NCI-H187 (cell line): ENCODE measurements at regions not wholly inside any gene's neighbourhood (a gene's known extent, or its start where the extent isn't known, plus 50 kb on each side); places are given as distances from the start of the nearest gene placed in this dataset.
"Not testable (repeated sequence)": the region's sequence is repeated elsewhere in the genome, so short reads cannot be mapped to it uniquely, and the experiment has no call there.

ENCODE experiments used
- DNase-seq, 2 experiments: peaks; one replicate each; lab custom pipeline; 2025; lab: John Stamatoyannopoulos, UW

DNA sequence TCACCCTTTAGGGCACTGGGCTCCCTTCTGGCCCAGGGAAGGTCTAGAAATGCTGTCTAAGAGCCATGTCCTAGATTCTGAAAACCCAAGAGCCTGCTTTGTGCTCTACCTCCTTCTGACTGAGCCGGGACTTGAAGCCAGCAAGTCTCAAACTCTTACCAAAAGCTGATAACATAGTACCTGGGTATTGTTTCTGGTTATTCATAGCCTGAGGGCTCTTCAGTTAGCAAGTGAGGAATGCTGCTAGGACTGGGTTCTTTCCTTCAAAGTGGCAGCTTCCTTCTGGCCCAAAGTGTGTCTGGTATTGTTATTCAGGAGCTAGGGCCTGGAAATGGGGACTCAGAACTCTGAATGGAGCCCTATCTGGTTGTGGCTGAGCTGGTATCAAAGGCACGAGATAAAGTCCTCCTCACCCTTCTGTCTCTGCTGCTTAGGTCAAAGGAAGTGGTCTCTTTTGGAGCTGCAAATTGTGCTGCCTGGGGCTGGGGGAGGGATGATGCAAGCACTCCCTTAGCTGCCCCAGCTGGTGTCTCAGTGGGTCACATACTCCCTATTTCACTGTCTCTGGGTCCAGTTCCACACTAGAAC, 696.0 kb upstream of the CCDC179 start:
- DNase-seq, result no peak

DNA sequence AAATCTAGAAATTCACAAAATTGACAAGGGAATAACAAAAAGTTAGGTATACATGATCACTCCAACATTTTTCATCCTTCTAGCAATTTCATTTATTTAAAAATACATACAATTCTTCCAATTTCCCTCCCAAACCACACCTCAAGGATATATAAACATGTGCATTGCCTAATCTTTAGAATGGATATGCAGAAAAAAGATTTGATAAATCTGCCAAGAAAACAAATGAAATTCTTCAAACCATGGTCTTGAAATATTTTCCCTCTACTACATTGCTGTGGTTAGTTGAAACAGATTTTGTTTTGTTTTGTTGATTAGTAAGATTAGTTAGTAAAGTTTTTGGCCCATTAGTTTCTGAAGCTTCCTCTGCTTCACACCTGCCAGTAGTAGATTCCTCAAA, 703.3 kb upstream of the CCDC179 start:
- no peak for DNase-seq

DNA sequence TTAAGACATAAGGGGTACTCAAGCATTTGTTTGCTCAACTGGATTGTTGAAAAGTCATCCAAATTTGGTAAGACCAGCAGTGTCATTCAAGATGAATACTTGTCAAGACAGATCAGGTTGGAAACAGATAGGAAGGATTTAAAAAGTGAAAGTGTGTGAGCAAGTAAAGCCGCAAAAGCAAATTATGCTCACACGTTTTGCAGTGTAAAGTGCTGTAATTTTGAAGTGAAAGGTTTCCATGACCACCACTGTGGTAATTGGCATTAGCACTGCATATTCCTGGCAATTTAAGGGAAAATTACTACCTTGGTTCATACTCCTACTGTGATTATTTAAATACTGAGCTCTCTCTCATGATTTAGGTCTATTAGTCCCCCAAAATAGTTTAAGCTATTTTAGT, 704.1 kb upstream of the CCDC179 start:
- DNase-seq, result peak in 1 of 2 experiments; percentile 41

DNA sequence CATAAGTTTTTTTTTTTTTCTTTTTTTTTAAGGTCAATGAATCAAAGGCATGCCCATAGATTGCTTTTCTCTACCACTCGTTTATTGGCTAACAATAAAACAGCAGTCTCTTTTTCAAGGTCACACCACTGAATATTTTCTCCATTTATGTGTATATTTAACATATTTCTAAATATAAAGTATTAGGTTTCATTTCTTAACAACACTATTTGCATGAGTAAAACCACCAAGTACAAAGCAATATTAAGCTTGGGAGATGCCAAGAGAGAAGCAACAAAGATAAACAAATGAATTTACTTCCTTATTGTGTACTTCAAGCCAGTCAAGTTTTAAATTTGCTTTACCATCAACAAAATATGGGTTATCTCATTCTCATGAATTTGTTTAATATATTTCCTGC, 708.9 kb upstream of the CCDC179 start:
- DNase-seq, result no peak

DNA sequence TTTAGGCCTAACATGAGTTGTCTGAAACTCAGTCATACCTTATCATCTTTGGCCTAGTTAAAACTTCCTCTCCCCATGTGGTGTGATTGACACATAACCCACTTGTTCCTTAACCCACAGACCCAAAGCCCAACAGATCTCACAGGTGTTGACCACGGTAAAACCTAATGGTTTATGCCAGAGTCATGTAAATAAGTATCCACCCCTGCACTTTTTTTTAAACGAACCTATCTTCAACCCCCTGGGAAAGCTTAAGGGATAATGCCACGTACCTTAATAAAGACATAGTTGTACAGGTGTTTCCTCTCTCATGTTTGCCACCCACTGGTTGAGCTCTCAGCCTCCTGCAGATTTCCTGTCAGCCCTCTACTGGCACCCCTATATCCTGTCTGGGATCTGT, 709.3 kb upstream of the CCDC179 start:
- DNase-seq, result no peak

DNA sequence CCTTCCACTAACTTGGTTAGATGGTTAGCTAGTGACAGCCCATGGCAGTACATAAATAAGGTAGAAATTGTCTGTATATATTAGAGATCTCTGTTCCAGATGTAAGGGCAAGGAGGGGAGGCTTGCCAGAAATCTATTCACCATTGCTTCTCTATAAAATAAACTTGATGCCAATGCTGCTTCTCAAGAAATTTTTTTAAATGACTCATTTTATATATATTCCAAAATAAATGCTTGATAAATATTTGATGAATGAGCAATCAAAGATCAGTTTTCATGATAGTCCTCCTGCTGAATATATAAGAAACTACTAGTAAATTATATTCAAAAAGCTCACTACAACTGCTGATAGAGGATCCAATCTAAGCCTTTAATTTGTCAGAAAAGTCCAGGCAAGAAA, 710.6 kb upstream of the CCDC179 start:
- DNase-seq, result no peak

DNA sequence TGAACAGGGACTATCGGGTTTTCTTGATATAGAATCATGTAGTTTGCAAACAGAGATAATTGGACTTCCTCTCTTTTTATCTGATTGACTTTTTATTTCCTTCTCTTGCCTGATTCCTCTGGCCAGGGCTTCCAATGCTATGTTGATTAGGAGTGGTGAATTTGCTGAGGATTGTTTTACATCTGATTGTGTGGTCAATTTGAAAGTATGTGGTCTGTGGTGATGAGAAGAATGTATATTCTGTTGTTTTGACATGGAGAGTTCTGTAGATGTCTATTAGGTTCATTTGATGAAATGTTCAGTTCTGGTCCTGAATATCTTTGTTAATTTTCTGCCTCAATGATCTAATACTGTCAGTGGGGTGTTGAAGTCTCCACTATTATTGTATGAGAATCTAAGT, 713.2 kb upstream of the CCDC179 start:
- DNase-seq, result no peak

DNA sequence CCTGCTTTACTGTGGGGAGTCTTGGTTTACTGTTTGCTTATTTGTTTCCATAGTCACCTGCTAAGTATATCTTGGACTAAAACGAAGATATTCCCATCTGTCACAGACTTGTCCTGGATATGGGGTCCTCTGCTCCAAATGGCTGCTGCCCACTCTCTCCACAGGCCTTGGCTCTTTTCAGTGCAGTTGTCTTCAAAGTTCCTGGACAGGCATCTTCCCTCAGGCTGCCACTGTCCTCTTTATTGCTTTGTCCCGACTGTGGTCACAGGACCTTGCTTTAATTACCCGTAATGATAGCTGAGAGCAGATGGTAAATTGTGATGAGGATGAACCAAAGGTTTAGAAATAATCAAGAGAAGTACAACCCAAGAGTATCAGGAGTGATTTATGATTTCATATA, 713.9 kb upstream of the CCDC179 start:
- DNase-seq, result no peak

DNA sequence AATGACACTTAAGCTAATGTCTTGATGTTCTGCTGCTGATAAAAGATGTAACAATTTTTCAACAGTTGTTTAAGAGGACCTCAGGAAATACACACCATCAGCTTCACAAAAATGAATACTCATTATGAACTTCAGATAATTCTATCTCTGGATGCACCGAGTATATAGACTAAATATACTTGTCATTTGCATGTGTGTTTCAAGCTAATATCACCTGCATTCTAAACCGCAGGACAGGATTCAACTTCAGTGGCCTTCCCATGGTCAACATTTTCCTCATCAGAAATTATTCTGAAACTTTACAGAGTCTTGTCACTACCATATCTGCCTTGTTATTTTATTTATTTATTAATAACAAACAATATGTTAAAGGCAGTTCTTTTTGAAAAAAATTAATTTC, 717.0 kb upstream of the CCDC179 start:
- no peak for DNase-seq

DNA sequence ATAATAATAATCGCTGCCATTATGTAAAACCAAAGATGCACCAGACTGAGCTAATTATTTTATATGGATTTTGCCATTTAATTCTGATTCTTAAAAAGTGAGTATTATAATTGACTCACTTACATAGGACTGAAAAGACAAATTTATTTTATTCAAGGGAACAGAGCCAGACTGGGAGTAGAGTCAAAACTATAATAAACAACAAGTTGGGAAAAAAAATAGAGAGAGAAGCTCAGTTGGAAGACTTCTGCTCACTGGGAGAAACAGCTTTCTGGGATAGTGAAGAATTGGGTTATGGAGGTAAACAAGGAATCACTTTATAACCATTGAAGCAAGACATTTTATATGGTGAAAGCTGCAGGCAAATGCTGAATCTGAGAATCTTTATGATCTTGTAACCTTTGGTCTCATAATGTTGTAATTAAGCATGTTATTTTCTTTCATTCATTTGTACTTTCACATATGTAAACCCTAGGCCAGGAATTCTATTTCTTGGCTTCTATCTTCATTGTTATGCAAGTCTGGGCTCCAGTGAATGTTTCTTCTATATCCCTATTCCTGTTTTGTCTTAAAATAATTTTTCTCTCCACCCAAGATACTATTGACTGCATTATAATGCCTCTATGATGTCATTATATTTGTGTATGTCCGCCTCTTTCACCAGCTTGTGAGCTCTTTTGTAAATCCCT, 725.3 kb upstream of the CCDC179 start:
- no peak for DNase-seq

DNA sequence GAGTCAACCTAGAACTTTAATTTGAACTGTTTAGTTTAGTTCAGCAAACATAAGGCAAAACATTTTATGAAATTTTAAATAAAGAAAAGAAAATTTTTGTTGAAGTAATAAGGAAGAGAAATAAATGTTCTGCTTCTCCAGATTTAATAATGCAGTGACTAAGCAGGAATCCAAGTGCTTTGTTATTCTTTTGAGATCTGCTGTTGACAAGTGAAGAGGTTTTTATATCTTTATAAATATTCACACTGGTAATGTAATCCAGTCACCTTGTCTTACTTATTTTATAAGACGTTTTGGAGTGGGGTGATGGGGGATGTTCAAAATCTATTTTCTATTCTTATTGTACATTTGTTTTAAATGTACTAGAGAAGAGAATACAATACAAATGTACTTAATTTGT, 725.9 kb upstream of the CCDC179 start:
- DNase-seq, result no peak

DNA sequence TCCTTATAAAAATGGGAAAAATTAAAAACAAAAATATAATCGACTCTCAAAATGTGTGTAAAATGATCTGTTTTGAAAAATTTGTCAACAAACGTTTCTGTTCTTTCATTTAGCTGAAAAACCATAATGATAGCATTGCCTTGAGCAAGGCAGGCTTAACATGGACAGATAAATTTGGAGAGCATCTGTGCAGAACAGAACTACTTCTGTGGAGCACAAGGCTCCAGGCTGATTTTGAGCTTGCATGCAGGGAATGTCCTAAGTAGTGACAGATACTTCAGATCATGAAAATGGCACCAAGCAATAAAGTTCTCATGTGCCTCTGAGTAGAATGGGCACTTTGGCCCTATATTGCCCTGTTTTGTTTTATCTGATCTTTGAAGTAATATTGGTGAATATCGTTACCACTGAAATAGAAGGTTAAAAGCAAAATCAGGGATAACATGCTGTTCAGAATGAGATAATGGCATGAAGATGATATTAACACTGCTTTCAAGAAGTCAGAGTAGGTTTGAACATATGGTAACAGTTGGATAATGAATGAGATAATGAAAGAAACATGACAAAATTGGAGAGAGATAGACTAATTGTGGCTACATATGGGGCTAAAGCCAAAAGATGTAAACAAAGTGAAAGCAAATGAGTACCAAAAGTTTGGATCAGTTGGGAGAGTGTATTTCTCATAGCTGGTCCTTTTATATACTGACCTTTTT, 730.5 kb upstream of the CCDC179 start:
- DNase-seq, result no peak

DNA sequence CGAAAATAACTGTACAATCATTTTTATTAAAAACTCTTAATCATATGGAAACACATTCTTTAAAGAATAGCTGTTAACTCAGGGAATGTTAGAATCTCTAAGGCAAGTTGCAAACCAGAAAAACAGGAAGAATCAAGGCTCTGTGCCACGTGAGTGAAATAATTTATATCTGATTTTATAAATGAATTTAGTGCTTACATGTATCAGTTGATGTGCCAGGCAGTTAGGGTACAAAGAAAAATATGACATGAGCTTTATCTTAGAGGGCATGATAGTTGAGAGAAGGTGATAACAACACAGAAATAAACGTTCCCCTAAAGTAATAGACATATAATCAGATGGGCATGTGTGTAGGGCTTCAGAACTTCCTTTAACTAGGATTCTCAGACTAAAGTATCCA, 734.5 kb upstream of the CCDC179 start:
- DNase-seq, result no peak

DNA sequence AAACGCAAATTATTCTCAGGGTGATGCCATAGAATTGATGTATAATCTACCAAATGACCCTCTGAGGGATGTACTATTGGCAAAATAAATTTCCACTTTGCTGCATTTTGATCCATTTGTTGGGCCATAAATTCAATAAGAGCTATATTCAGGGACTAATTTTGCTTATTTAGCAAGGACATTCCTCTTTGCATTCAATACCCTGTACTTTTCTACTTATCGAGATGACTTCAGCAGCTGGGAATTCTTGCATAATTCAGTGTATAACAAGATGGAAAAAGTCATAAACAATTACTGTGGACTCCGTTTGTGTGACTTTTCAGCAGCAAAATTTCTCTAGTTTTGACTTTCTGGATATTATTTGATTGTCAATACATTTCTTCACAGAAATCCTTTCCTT, 744.7 kb upstream of the CCDC179 start:
- no peak for DNase-seq

DNA sequence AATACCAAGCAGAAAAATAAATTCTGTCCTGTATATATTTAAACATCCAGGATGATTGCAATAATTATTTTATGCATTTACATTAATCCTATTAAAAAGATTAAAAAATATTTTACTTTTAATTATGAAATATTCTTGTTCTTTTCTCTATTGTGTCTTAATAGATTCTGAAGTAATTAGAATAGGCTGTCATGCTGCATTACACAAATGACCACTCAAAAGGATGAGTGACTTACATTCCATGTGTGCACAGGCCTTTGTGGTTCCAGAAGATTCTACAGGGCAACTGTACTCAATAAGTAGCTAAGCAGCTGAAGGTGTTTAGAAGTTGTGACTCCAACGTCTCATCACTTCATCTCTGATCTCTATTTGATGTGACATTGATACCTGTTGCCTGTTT, 745.9 kb upstream of the CCDC179 start:
- DNase-seq, result no peak

DNA sequence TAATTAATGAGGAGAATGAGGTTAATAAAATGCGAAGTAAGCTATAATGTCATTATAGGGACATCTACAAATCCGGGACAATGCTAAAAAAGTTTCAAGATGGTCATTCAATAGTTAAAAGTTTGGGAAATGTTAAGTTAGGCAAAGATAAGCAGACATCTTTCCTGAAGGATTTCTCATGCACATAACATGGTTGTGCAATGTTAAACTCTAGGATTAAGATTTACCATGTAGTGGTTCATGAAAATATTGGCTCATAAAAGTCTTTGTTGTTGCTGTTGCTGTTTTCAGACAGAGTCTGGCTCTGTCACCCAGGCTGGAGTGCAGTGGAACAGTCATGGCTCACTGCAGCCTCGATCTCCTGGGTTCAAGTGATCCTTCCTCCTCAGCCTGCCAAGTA, 751.5 kb upstream of the CCDC179 start:
- no peak for DNase-seq

DNA sequence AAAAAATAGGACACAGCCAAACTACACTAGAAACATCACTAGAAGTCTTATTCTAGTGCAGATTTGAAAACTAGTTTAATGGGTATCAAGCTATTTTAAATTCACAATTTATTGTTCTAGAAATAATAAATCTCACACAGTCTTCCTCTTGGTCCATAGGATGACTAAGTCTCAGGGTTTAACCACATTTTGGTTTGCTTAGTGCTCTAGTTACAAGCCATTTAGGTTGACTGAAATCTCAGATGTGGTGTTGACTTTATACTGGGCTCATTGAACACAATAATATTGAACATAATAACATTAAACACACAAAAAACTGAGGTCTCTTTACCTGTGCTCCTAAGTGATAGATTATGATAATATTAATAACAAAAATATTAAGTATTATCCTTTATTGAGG, 760.3 kb upstream of the CCDC179 start:
- DNase-seq, result no peak

DNA sequence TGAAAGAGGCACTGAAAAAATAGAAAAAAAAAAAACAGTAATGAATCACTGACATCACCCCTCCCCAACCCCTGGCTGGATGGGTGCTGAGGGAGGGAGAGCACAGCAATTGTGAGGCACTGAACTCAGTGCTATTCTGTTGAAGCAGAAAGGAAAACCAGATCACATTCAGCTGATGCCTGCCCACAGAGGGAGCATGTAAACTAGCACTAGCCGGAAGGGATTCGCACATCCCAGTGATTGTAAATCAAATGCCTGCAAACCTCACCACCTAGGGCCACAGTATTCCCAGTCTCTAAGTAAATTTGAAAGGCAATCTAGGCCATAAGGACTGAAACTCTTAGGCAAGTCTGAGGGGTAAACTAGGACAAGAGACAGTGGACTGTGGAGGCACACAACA, 772.0 kb upstream of the CCDC179 start:
- DNase-seq, result no peak

DNA sequence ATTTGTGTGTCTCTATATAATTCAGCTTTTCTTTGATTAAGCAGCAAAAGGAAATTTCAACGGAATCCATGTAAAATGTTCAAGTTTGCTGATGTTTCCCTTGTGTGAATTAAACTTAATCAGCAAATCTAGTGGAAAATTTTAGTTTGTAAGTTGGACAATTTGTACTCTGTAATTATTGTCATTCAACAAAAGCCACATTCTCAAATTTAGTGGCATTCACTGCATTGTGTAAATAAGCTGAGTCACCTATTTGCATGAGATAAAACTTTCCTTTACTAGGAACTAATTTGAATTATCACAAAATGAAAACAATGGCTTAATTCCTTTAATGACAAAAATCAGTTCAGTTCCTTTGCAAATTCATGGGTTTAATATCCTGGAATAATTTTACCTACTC, 784.2 kb upstream of the CCDC179 start:
- no peak for DNase-seq

DNA sequence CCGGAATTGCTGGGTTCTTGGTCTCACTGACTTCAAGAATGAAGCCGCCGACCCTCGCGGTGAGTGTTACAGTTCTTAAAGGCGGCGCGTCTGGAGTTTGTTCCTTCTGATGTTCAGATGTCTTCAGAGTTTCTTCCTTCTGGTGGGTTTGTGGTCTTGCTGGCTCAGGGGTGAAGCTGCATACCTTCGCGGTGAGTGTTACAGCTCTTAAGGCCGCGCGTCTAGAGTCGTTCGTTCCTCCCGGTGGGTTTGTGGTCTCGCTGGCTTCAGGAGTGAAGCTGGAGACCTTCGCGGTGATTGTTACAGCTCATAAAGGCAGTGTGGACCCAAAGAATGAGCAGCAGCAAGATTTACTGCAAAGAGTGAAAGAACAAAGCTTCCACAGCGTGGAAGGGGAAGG, 792.1 kb upstream of the CCDC179 start:
- not testable (repeated sequence) for DNase-seq

DNA sequence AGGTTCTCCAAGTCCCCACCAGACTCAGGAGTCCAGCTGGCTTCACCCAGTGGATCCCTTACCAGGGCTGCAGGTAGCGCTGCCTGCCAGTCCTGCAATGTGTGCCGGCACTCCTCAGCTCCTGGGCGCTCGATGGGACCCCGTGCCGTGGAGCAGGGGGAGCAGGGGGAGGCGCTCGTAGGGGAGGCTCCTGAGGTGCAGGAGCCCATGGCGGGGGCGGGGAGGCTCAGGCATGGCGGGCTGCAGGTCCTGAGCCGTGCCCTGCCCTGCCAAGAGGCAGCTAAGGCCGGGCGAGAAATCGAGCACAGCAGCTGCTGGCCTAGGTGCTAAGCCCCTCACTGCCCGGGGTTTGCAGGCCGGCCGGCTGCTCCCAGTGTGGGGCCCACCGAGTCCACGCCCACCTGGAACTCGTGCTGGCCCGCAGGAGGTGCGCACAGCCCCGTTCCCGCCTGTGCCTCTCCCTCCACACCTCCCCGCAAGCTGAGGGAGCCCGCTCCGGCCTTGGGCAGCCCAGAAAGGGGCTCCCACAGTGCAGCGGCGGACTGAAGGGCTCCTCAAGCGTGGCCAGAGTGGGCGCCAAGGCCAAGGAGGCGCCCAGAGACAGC, 792.9 kb upstream of the CCDC179 start:
- no peak for DNase-seq

DNA sequence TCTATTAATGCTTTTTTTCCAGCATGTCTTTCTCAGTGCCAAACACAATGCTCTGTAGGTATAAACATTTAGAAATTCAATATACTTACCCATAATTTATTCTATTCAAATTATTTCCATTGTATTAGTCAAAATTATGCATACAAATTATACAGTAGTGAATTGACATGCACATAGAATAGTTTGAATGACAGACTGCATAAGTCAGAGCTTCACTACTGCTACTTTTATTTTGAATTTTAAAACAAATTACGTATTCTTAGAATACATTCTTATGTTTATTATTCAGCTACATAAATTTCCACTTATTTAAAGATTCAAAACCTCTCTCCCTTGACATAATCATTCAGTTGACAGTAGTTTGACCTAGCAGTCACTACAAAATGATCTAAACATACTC, 808.0 kb upstream of the CCDC179 start:
- no peak for DNase-seq

DNA sequence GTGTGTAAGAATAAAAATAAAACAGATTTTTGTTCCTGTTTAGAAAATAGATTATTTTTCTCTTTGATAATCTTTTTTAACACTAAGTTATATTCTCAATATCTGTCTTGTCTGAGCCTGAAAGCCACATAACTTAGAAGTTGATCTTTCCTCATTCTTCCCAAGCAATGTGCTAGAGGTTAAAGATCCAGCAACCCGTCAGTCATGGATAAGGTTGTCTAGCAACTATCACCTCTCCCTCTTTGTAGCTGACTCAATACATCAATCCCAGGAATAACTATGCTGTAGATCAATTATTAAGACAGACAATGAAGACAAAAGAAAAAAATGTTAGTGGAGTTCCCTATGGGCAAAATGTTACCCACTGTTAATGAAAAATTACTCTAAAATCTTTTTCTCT, 813.1 kb upstream of the CCDC179 start:
- no peak for DNase-seq
